GM18907 (cell line): ENCODE measurements at regions not wholly inside any gene's neighbourhood (a gene's known extent, or its start where the extent isn't known, plus 50 kb on each side); places are given as distances from the start of the nearest gene placed in this dataset.

ENCODE experiments used
- ATAC-seq: cut with Tn5 transposase; IDR thresholded peaks from one replicate; pipeline ENCODE4 v1.9.1; 2021; ENCODE audit warnings: mild to moderate bottlenecking, moderate library complexity; ENCODE audit not compliant: unreplicated experiment

DNA sequence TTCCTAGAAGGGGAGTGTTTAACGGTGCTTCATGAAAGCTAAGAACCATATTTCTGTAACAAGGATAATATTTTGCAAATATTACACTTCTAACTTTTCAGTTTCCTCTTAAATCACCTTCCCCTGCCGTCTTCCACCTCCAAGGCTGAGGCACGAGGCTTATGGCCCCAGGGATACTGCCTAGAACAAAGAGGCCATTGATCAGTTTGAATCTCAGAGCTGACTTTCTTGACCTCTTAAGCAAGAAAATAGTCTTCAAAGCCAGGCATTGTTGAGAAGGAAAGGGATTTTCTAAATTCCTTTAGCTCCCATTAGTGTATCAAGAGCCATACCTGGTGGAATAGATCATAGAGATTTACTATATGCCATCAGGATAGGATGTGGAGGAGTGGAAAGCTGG lies 566.2 kb downstream of the BNC2 start:
- no peak for ATAC-seq

DNA sequence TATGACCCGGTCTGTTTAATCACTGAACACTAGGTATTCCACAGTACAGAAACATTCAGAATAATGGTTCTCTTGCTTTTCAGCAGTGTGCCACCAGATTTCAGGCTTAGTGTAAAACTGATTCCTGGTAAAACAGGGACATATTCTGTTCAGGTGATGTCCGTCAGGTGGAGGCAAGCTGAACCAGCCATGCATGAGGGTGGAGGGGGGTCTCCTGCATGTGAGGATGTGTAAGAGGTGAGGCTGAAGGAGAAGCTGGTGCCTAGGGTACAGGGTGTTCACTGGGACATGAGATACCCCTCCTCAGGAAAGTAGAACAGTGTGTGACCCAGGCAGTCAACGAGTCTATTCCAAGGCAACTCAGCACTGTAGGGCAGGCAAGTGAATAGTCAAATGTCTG lies 563.9 kb downstream of the BNC2 start:
- no peak for ATAC-seq

DNA sequence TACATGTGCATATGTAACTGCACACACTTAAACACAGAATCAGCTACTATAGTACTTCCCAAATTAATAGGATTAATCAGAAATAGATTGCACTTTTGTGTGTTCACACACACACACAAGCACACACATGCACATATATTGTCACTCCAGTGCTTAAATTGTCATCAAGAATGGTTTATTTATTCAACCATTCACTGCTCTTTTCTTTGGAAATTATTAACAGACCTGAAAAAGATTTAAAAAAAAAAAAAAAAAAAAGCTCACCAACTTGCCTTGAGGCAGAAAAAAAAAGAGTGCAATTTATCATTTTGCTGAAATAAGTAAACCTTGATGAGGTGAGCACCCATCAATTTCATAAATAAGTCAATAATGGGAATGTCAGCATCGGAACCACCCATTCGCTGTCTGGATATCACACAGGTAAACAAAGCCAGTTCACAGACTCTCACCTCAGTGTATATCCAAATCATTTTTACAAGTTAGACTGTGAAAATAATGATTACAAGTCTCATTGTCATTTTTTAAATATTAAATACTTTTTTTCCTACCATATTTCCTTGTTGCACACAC lies 562.8 kb downstream of the BNC2 start:
- no peak for ATAC-seq

GRCh38 chr9:16308645-16309044 lies 561.8 kb downstream of the BNC2 start:
- ATAC-seq, result no peak

- no peak for ATAC-seq
Measured at GRCh38 chr9:16309082-16309468, 561.4 kb downstream of the BNC2 start.

DNA sequence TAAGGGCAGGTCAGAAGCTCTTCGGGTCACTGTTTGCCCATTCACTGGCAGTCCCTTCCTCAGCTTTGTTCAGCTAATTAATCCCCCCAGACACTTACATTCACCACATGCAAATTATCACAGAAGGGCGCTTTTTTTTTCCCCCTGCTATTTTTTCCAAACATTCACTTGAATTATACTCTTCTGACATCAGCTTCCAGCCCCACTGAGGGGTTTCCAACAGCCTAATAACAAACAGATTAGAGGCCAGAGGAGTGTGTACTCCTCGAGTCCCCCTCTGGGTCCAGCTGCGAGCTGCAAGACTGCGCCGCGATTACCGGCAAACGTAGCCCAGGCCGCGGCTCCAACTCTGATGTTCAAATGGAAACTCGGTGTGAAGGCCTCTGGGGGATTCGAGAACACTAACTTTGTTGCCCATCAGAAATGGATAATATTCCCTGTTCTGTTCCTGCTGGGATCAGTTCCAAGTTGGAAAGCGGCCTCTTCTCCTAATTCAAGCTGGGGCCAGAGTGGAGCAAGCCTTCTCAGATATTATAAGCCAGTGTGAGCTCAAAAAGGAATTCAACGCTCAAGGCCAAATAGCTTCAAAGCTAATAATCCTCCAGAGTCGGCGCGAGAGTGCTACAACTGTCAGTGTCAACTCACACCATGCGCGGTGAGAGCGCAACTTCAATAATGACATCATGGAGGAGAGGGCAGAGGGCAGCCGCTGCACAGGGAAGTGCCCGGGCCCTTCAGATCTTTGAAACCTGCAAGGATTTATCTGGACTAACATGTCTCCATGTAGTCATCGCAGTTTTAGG lies 560.8 kb downstream of the BNC2 start:
- ATAC-seq, result no peak

GRCh38 chr9:16310278-16311110 lies 560.0 kb downstream of the BNC2 start:
- ATAC-seq, result no peak

GRCh38 chr9:16312116-16312515 lies 558.4 kb downstream of the BNC2 start:
- ATAC-seq, result no peak

DNA sequence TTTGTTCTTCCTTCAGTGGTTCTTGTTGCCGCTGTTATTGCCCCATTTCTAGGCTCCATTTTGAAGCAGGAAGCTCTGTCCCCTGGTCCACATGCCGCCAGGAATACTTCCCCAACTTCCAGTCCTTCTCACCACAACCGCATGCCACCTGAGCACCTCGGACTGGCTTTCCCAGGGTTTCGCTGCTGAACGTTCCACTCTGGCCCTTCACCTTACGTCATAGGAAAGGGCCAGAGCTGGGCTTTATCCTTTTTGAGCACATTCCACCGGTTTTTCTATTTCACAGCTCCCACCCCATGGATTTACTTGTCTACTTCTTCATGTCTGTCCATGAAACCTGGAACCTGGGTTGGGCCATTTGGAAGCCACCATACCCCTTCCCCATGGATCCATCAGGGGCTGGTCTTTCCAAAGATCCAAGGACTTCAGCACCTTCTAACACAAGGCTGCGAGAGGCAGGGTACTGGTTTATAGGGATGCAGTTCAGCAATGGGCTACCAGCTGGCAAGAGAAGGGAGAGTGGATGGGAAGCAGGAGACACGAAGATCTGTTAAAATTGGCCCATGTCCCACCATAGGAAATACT lies 557.4 kb downstream of the BNC2 start:
- ATAC-seq, result no peak

- ATAC-seq, result no peak
Measured at GRCh38 chr9:16314476-16314875, 556.0 kb downstream of the BNC2 start.

DNA sequence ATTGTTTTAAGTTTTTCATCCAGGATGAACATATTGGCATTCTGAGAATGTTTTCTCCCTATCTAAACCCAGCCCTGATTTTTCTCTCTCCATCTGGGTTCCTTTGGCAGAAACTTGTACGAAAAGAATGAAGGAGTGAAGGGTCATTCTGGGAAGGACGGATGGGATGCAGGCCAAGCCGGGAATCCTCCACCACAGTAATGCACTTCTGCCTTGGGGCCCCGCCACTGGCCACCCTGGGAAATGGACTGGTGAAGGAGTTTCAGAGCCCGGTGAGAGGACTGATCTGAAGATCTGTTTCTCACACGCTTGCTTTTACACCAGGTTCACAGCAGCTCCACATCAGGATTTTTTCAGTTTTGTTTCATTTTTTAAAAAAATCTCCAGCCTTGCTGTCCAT lies 554.8 kb downstream of the BNC2 start:
- no peak for ATAC-seq

DNA sequence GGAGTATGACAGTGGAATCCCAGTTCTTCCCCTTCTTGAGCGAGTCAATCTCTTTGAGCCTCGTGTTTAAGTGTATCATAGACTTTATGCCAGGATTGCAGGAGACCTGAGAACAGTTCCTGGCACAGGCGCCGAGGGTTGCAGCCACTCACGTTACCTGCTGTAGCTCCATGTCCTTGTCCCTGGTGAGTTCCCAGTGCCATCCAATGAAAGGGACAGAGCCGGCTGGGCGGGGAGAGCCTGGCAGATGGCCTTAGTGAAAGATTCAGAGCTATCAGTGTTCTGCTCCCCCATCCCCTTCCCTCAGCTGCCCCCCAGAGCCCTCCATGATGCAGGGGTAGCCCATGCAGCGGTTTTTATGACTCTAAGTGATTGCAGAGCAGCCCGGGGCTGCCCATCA lies 554.0 kb downstream of the BNC2 start:
- ATAC-seq, result no peak

GRCh38 chr9:16316911-16317817 lies 553.3 kb downstream of the BNC2 start:
- ATAC-seq, result no peak

GRCh38 chr9:16318516-16319060 lies 551.9 kb downstream of the BNC2 start:
- no peak for ATAC-seq

GRCh38 chr9:16319646-16320045 lies 550.8 kb downstream of the BNC2 start:
- no peak for ATAC-seq

- no peak for ATAC-seq
Measured at GRCh38 chr9:16320338-16320902, 550.0 kb downstream of the BNC2 start.

DNA sequence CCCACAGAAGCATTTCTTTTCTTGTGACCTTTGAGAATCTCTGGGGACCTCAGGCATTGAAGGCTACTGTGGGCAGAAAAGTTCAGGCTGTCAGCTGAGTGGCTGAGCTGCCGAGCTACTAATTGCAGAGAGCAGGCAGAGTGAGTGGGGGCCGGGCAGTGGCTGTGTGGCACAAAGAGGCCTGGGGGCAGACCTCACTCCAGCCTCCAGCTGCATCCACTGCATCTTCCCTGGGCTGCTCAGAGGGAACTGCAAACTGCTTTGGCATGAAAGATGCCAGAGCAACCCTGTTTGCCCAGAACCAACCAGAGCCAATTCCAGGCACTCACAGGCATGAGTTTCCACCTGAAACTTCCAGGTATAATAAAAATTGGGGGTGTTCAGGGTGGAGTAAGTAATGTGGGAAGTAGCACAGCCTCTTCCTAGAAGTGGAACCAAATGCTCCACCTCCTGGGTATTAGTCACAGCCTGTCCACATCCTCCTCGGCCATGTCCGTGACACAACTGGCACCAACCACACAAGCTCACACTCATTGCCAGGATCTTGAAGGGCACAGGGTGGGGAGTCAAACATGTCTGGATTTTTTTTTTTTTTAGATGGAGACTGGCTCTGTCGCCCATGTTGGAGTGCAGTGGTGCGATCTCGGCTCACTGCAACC lies 548.9 kb downstream of the BNC2 start:
- ATAC-seq, result no peak

DNA sequence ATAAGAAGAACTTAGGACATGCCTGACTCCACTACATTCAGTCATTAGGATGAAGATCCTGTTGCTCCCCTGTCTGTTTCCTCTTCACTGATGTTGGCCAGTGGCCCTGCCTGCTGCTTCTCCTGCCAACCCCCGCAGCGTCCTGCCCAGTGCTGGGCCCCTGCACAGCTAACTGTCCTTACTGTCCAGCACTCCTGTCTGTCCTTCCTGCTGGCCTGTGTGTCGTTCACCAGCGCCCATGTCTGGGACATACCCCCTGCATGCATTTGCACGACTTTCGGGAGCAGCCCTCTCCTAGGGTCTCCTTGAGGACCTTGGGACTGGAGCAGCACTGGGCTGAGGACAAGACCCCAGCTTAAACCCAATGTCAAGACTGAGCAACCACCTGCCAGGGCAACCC lies 547.6 kb downstream of the BNC2 start:
- ATAC-seq, result no peak

GRCh38 chr9:16325966-16326365 lies 544.5 kb downstream of the BNC2 start:
- ATAC-seq, result no peak
